HG03565 (cell line): ENCODE measurements at regions not wholly inside any gene's neighbourhood (a gene's known extent, or its start where the extent isn't known, plus 50 kb on each side); places are given as distances from the start of the nearest gene placed in this dataset.
"Not testable (repeated sequence)": the region's sequence is repeated elsewhere in the genome, so short reads cannot be mapped to it uniquely, and the experiment has no call there.

Source experiments
- ATAC-seq: cut with Tn5 transposase; IDR thresholded peaks from one replicate; pipeline ENCODE4 v1.9.1; 2021; ENCODE audit warnings: mild to moderate bottlenecking, moderate library complexity; ENCODE audit not compliant: unreplicated experiment

DNA sequence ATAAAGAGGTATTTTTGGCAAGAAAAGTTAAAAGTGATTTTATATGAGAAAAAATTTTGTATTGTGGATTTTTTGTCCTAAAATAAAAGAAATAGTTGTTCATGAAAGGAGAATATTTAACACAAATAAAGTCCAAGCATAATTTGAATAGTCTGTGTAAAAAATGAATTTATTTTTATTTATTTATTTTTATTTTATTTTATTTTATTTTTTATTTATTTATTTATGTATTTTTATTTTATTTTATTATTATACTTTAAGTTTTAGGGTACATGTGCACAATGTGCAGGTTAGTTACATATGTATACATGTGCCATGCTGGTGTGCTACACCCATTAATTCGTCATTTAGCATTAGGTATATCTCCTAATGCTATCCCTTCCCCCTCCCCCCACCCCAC, 948.9 kb upstream of the ADGRB3 start:
- ATAC-seq = not testable (repeated sequence)

DNA sequence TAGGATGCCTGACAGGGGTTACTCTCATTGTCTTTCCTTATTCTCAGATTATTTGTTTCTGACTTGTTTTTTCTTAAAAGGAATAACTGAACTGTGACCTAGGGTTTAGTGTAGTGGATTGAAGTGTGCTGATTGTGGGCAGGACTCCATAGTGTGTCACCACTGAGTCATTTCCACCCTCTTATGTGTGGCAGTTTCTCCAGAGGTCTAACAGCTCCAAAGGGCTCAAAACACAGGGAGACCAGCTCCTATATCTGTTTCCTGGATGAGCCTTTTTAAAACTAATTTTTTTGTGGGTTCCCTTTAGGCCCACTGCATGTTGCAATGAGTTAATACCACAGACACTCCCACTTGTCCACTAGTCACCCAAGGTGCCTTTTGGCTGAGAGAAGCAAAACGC, 951.1 kb upstream of the ADGRB3 start:
- ATAC-seq = no peak

DNA sequence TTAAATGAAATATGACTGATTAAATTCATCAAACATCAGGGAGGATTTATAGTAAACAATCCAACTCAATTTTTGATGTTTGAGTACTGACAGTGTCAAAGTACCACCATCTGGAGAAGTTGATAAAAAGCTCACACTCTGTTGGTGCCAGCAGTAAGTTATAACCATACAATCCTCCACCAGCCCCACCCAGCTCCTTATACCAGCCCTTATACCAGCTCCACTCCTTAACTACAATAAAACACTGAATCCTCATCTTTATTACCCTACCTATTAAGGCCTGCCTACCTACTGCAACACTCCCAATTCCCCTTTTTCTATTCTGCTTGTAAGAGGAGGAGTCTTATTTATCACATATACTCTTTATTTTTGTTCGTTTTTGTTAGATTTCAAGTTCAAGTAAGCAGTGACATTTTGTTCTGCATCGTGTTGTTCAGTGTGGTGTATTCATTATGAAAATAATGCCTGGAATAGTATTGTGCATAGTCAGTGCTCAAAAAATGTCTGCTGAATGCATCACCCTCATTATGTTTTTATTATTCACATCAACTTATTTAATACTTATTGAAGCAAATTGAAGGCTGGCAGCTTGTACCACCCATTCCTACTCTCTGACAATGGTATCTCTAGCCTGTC, 954.7 kb upstream of the ADGRB3 start:
- no peak for ATAC-seq

DNA sequence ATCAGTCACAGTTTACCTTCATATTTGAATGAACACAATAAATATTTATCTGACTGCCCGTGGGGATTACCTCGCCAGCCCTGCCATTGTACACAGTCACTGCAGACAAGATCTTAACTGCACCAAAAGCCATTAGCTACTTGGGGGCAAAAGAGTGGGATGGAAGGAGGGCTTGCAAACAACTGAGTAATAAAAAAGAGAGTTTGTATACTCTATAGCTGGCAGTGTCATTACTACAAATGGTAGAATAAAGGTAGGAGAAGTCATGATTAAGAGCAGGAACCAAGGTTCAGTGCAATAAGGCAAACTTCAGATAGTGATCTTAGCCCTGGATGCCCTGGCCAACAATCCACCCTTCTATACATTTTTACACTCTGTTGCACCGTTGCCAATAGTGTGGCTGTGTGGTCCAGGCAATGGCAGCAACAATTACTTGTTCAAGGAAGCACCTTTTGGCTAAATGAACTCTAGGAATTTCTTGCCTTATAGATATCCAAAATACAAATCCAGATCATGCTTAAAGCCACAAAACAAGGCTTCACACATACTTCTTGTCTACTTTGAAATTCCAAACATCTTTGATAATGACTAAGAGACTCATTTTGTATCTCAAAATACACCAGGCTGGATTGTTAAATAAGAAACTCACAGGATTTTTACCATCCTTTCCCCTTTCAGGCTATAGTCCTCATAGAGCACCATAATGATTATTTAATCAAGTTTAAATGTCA, 955.4 kb upstream of the ADGRB3 start:
- no peak for ATAC-seq

DNA sequence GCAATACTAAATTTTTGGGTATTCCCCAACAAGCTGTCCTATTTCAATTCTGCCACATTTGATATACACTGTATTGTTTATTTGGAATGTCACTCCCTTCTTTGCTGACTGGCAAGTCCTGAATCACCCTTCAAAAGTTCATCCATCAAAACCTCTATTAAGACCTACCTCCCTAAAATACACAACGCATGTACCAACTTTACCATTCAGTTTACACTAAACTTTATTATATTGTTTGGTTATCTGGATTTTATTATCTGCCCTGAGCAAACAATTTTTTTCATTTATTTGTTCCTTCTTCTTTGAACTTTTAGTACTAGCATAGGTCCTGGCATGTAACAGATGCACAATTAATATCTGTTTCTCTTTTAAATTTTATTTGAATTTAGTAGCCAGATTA, 958.2 kb upstream of the ADGRB3 start:
- ATAC-seq = no peak

DNA sequence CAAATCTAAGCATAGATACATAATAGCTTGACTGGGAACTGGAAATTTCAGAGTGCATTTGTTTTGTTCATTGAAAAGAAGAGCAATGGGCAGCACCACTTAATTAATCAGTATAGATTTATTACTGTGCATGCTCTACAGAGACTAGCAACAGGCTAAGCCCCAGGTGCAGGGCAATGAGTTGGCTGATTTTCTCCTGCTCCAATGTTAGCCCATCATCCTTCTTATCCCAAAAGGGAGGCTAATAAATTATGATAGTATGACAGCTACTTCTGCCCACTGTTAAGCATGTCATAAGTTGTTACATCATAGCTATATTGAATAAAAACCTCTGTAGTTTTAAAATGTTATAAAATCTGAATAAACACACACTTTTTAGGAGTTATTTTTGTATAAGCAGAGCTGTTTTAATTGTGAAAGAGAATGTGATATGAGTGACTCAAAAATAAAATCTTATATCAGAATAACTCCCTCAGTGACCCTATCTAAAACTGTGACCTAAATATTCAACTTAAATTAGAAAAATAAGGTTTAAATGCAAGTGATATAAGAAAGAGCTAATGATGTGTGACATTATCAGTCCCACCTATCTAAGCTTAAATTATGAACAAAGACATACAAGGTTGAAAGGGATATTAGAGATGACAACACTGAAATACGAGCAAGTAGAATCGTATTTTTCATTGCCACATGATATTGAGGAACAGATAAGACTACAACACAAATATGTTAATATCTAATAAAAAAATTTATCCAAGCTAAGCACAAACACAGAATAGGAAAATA, 967.3 kb upstream of the ADGRB3 start:
- ATAC-seq = no peak

DNA sequence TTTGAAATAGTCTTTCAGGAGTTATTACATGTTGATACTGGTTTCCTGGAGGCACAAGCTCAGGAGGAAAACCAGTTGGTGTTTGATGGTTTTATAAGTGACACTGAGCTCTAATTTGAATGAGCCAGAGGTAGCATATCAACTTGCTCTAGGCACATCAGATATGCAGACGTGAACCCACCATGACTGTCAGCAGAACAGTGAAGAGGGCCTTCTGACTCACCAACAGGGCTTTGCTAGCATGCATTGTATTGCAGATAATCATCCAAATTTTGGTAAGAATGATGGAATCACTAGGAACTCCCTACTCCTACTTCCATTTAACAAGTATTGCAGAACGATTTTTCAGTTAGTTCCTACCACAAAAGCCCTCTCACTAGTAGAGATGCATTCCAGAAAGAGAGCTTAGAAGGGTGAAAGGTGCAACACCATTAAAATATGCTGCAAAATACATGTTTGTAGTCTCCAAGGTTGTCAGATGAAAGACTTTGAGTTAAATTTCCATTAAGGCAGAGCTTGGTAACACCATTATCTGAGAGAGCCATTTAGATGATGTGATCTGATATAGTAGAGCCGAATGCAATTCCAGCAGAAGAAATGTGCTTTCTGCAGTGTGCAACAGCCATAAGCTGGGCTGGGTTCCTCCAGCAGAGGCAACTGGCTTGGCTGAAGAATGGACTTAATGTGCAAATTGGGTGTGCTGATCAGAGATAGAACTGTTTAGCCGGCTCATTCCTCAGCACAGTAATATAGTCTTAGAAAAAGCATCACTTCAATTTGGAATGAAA, 968.7 kb upstream of the ADGRB3 start:
- ATAC-seq = no peak

DNA sequence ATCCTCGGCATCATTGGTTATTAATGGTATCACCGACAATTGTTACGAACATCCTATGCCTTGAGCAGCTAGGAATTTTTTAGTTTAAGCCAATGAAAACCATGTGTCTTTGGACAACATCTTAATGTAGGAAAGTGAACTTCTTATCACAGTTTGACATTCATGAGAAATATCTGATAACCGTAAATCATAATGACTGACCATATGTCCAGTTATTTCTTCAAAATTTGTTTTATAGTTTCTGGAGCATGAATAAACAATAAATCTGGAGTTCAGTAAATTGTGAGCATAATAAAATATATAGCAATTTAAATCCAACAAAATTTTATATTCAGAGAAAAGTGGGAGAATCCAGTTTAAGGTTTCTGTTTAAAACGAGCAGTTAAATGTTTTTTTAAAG, 970.1 kb upstream of the ADGRB3 start:
- ATAC-seq = no peak

DNA sequence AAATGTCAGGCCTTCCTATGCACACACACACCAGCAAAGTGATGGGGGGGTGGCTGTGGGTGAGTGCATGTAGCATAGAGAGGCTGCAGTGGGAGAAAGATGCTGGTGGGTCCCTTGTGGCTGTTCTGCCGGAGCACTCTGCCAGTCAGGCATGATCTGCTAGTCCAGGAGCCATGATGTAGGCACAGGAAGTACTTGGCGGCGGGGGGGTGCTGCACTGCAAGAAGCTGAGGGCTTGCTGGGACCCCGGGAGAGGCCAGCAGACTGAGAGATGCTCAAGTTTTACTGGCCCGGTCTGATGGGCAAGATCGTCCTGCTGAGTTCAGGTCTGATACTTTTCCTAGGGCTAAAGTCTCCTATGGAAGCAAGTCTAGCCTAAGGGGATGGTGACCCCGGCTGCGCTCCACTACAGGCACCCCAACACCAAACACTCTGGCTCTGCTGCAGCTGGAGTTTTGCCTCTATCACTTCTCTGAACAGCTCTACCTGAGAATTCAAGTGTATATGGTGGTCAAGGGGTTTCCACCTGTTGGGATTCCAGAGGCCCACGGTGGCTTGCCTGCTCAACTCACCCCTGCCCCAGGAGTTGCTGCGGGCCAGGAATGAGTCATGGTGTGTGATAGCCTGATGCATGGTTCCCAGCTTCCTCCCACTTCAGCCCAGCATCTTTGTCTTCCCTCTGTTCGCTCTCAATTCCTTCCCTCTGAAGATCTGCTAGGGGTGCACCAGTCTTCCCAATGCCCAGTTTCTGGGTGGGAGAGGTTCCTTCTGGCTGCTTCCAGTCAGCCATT, 971.8 kb upstream of the ADGRB3 start:
- no peak for ATAC-seq

DNA sequence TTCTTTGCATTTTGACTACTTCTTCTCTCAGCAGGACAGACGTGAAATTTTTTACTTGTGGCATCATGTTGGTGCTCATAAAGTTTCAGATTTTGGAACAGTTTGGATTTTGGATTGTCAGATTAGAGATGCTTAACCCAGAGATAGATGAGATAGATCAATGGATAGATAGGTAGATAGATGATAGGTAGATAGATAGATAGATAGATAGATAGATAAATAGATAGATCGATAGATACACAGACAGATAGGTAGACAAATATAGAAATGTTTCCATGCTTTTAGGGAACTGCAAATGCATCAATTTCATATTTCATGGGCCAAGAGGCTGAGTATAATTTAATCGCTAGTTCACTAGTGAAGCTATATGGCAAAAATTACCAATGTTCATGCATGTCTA, 981.5 kb upstream of the ADGRB3 start:
- no peak for ATAC-seq

DNA sequence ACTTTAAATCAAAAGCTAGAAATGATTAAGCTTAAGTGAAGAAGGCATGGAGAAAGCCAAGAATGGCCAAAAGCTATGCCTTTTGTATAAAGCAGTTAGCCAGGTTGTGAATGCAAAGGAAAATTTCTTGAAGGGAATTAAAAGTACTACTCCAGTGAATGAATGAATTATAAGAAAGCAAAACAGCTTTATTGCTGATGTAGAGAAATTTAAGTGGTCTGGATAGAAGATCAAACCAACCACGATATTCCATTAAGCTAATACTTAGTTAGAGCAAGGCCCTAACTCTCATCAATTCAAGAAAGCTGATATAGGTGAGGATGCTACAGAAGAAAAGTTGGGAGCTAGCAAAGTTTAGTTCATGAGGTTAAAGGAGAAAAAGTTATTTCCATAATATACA, 988.5 kb upstream of the ADGRB3 start:
- ATAC-seq = no peak

DNA sequence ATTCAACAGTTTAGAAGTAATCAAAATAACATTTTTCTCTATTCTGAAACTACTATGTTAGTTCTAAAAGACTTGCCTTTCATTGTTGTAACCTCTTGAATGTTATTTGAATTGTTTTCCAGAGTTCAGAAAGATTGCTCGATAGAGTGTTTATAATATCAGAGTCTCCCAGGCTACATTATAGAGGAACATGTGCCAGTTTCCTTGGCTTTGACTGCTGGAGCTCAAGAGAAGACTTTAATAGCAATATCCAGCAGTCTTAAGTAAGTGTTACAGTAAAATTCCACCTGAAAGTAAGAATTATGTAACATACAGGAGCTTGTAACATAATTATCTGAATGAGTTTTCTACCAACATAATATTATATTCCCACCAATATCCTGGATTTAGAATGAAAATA, 991.8 kb upstream of the ADGRB3 start:
- no peak for ATAC-seq

DNA sequence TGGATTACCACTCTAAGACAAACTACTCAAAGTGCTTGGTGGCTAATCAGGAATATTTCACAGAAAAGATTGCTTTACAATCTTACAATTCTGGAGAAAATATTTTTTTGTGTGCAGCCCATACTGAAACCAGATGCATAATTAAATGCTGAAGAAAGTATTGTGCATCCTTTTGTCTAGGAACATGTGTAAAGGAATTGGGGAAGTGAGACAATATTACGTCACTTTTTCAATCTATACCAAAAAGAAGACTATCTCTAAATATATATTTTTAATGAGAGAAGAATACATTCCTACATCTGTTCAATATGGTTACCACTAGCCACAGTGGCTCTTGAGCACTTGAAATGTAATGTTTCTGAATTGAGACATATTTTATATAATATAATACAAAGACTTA, 992.5 kb upstream of the ADGRB3 start:
- no peak for ATAC-seq

DNA sequence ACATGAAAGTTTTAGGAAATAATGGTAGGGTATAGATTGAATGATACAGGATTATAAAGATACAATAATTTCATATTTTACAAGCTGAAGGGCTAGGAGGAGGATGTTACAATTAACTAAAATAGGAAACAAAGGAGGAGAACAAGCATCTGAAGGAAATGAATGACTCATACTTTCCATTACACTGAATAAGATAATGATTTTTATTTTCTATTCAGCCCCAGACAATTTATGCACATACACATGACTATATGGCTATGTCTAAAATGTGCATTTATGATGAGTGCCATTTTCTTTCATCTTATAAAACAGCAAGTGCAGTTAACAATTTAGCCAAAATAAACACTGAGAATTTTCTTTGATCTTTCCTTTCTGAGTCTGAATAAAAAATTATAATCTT, 994.6 kb upstream of the ADGRB3 start:
- no peak for ATAC-seq

DNA sequence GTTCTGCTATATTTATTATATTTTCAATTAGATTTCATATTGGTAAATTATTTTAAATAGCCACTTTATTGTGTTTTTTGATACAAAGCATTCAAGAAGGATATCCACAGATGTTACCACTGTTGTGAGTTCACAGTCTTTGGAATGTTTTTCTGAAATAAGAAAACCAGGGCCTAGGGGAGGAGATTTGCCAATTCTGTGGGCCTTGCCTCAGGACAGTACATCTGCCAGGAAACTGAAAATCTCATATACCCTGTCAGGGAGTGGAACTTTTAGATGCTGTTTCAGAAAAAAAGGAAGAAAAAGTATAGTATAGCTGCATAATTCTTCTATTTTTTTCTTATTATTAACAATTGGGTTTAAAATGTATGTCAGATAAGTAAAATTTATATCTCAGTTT, 995.9 kb upstream of the ADGRB3 start:
- ATAC-seq = no peak

DNA sequence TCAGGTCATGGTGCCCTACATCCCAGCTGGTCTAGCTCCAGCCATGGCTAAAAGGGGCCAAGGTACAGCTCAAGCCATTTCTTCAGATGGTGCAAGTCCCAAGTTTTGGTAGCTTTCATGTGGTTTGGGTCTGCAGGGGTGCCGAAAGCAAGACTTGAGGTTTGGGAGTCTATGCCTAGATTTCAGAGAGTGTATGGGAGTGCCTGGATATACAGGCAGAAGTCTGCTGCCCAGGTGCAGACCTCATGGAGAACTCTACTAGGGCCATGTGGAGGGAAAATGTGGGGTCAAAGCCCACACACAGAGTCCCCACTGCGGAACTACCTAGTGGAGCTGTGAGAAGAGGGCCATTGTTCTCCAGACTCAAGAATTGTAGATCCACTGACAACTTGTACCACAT, 1000.9 kb upstream of the ADGRB3 start:
- ATAC-seq = no peak

DNA sequence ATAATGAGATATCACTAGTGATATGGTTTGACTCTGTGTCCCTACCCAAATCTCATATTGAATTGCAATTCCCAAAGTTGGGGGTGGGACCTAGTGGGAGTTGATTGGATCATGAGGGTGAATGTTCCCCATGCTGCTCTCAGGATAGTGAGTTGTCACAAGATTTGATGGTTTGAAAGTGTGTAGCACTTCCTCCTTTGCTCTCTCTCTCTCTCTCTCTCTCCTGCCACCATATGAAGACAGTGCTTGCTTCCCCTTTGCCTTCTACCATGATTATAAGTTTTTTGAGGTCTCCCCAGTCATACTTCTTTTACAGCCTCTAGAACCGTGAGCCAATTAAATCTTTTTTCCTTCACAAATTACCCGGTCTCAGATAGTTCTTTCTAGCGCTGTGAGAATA, 1002.0 kb upstream of the ADGRB3 start:
- ATAC-seq = no peak

DNA sequence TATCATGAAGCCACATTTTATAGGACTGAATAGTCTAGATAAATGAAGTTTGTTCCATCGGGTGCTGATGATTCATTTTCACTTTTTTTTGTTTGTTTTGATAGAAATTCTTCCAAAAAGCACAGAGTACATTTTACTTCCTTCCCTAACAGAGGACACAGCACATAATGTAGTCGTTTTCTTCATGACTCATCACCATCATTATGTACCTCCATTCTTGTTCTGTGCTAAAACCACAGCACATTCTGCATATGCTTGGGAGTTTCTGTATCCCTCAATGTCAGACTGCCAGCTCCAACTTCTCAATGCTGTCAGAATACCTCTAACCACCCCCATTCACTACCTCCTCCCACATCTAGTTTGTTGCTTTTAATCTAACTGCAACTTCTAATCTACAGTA, 1004.9 kb upstream of the ADGRB3 start:
- ATAC-seq = no peak

DNA sequence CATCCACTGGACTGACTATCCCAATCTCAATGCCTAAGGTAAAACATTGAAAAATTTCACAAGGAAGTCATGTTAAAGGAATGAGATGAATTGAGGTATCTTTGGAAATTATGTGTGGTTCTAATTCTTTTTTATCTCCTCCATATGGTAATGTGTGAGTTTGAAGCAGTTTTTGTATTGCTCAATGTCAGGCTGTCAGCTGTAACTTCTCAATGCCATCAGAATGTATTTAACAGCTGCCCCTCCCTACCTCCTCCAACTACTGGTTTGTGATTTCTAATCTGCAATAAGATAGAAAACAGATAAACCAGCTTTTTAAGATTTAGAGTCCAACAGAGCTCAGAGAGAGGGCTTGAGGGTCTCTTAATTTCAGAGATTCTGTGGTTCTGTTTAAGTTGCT, 1005.8 kb upstream of the ADGRB3 start:
- no peak for ATAC-seq

DNA sequence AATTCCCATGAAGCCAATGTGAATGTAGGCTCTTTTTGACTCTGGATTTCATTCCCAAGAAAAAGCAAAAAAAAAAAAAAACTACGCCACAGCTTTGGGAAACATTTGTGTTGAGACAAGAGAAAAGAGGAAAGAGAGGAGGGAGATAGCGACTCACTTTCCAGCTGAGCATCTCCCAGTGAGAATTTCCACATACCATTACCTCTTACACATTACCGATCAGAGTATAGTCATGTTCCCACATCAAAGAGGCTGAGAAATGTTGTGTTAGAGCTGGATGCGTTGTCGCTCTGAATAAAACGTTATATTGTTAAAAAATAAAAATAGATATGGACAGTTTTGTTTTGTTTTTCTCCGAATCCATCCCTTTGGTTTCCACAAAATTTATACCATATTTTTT, 1019.3 kb upstream of the ADGRB3 start:
- no peak for ATAC-seq
